ENCODE measurements at regions not wholly inside any gene's neighbourhood (a gene's known extent, or its start where the extent isn't known, plus 50 kb on each side); places are given as distances from the start of the nearest gene placed in this dataset.
A peak's percentile ranks its signal among the peaks of the same experiment; 100 is the strongest.

- TF ChIP-seq CTCF (conservative IDR thresholded peaks at IDR 0.05; ENCODE audit: control insufficient read depth, insufficient read depth, low read depth, low read length), result no peak
- peak; percentile 85 for DNase-seq (ENCODE audit: low read depth)
- H3K4me3 ChIP-seq (ENCODE audit: control insufficient read depth, low read depth, low read length), result no peak overlapping the region
Observed at GRCh38 chr5:142385194-142385593, 60.4 kb upstream of the SPRY4 start.

- no peak for TF ChIP-seq CTCF (conservative IDR thresholded peaks at IDR 0.05; ENCODE audit: control insufficient read depth, insufficient read depth, low read depth, low read length)
- DNase-seq (ENCODE audit: low read depth), result no peak
Observed at GRCh38 chr5:142384014-142384413, 59.2 kb upstream of the SPRY4 start.

GRCh38 chr5:142382186-142382585, 57.4 kb upstream of the SPRY4 start:
- no peak overlapping the region for H3K4me3 ChIP-seq (ENCODE audit: control insufficient read depth, low read depth, low read length)
- DNase-seq (ENCODE audit: low read depth), result no peak
- TF ChIP-seq CTCF (conservative IDR thresholded peaks at IDR 0.05; ENCODE audit: control insufficient read depth, insufficient read depth, low read depth, low read length), result no peak

More at GRCh38 chr5:142384014-142384413, 59.2 kb upstream of the SPRY4 start:
- H3K4me3 ChIP-seq (ENCODE audit: control insufficient read depth, low read depth, low read length), result no peak overlapping the region

- DNase-seq (ENCODE audit: low read depth), result no peak
- H3K4me3 ChIP-seq (ENCODE audit: control insufficient read depth, low read depth, low read length), result no peak overlapping the region
- TF ChIP-seq CTCF (conservative IDR thresholded peaks at IDR 0.05; ENCODE audit: control insufficient read depth, insufficient read depth, low read depth, low read length), result no peak
Observed at GRCh38 chr5:142378737-142379634, 54.2 kb upstream of the SPRY4 start.

- no peak for DNase-seq (ENCODE audit: low read depth)
- no peak for TF ChIP-seq CTCF (conservative IDR thresholded peaks at IDR 0.05; ENCODE audit: control insufficient read depth, insufficient read depth, low read depth, low read length)
- H3K4me3 ChIP-seq (ENCODE audit: control insufficient read depth, low read depth, low read length), result no peak overlapping the region
Observed at GRCh38 chr5:142375944-142376411, 51.2 kb upstream of the SPRY4 start.
